ENCODE measurements at regions not wholly inside any gene's neighbourhood (a gene's known extent, or its start where the extent isn't known, plus 50 kb on each side); places are given as distances from the start of the nearest gene placed in this dataset.

DNA sequence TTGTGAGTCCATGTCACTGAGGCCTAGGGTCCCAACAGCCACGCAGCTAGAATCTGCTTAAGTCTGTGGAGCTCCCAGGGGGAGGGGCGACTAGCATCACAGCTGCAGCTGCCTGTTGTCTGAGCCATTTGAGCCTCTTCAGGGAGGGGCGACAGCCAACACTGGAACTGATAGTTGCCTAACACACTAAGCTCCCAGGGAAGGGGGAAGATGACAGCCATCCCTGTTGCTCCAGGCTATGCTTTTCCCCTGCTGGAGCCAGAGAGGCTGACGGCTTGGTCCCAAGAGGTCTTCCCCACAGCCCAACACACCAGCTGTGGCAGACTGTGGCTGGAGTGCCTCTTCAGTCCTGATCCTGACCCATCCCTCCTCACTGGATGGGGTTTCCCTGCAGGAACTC lies 817.5 kb downstream of the NXPH1 start:
- TF ChIP-seq, protein P1, sequence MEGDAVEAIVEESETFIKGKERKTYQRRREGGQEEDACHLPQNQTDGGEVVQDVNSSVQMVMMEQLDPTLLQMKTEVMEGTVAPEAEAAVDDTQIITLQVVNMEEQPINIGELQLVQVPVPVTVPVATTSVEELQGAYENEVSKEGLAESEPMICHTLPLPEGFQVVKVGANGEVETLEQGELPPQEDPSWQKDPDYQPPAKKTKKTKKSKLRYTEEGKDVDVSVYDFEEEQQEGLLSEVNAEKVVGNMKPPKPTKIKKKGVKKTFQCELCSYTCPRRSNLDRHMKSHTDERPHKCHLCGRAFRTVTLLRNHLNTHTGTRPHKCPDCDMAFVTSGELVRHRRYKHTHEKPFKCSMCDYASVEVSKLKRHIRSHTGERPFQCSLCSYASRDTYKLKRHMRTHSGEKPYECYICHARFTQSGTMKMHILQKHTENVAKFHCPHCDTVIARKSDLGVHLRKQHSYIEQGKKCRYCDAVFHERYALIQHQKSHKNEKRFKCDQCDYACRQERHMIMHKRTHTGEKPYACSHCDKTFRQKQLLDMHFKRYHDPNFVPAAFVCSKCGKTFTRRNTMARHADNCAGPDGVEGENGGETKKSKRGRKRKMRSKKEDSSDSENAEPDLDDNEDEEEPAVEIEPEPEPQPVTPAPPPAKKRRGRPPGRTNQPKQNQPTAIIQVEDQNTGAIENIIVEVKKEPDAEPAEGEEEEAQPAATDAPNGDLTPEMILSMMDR (IDR thresholded peaks at IDR 0.05; ENCODE audit: low read length) = no peak
- TF ChIP-seq EZH2 (optimal IDR thresholded peaks at IDR 0.05; ENCODE audit: low read depth, low read length) = no peak
- no peak for TF ChIP-seq EZH2phosphoT487 (IDR thresholded peaks at IDR 0.05; ENCODE audit: low read length)
- no peaks in the 10 kb centered on the region for H3K9me3 ChIP-seq (replicated peaks; ENCODE audit: insufficient read depth, low read length)

GRCh38 chr7:9264395-9264794 lies 831.0 kb downstream of the NXPH1 start:
- H3K79me2 ChIP-seq (ENCODE audit: low read length) = no peaks in the 10 kb centered on the region
- no peaks in the 10 kb centered on the region for H4K20me1 ChIP-seq (ENCODE audit: insufficient read depth, low read length)
- no peaks in the 10 kb centered on the region for H3K27me3 ChIP-seq (replicated peaks; ENCODE audit: insufficient read depth, low read length)
- H3K4me3 ChIP-seq (ENCODE audit: low read length) = no peak overlapping the region
- peaks cover 4% of the 10 kb centered on the region; the same call in 1 of the 2 replicates for H3K4me1 ChIP-seq (ENCODE audit: low read length)
- H3K4me2 ChIP-seq (ENCODE audit: low read depth, low read length) = no peak overlapping the region
- no peaks in the 10 kb centered on the region for H3F3A ChIP-seq (ENCODE audit: insufficient read depth, low read length)
- no peaks in the 10 kb centered on the region for H3K9me2 ChIP-seq (replicated peaks; ENCODE audit: insufficient read depth, low read length)
- TF ChIP-seq EZH2 (optimal IDR thresholded peaks at IDR 0.05; ENCODE audit: low read depth, low read length) = no peak
- no peak overlapping the region for H3K9ac ChIP-seq (ENCODE audit: low read length)
- no peak overlapping the region for H3K27ac ChIP-seq (ENCODE audit: low read length)
- no peak for DNase-seq
- no peak overlapping the region for H2AFZ ChIP-seq (ENCODE audit: low read length)
- H3K9me3 ChIP-seq (replicated peaks; ENCODE audit: insufficient read depth, low read length) = no peaks in the 10 kb centered on the region
- H3K36me3 ChIP-seq (replicated peaks; ENCODE audit: insufficient read depth, low read length) = no peaks in the 10 kb centered on the region

More for the DNA sequence above, 817.5 kb downstream of the NXPH1 start:
- Histone ChIP-seq H3K4me3 (ENCODE audit: low read length) (no peak overlapping the region), H3K79me2 (ENCODE audit: low read length) (no peaks in the 10 kb centered on the region), H3K27ac (ENCODE audit: low read length) (no peak overlapping the region), H3K4me2 (ENCODE audit: low read depth, low read length) (no peak overlapping the region), H3K27me3 (replicated peaks; ENCODE audit: insufficient read depth, low read length) (no peaks in the 10 kb centered on the region), H4K20me1 (ENCODE audit: insufficient read depth, low read length) (no peaks in the 10 kb centered on the region), H3F3A (ENCODE audit: insufficient read depth, low read length) (no peaks in the 10 kb centered on the region), H3K9me2 (replicated peaks; ENCODE audit: insufficient read depth, low read length) (no peaks in the 10 kb centered on the region), H3K36me3 (replicated peaks; ENCODE audit: insufficient read depth, low read length) (no peaks in the 10 kb centered on the region), H2AFZ (ENCODE audit: low read length) (no peak overlapping the region), H3K4me1 (ENCODE audit: low read length) (no peaks in the 10 kb centered on the region), H3K9ac (ENCODE audit: low read length) (no peak overlapping the region)
- DNase-seq = no peak

DNA sequence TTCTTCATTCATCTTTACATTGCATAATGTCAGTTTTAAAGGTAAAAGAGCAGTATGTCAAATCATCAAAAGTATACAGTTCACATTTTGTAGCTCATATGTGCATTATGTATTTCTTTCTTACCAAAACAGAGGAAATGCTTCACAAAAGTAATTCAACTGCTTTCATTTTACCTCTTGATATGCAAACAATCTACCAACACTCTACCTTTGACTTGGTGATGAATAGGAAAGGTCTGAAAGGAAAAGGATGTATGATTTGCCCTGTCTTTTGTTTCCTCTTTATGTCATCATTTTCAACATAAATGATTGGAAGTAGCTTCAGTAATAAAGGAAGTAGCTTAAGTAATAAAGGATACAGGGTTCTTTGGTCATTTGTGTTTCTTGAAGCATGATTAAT lies 846.7 kb downstream of the NXPH1 start:
- no peaks in the 10 kb centered on the region for H3F3A ChIP-seq (ENCODE audit: insufficient read depth, low read length)
- no peaks in the 10 kb centered on the region for H3K9me2 ChIP-seq (replicated peaks; ENCODE audit: insufficient read depth, low read length)
- H2AFZ ChIP-seq (ENCODE audit: low read length) = no peak overlapping the region
- H3K4me3 ChIP-seq (ENCODE audit: low read length) = no peak overlapping the region
- no peaks in the 10 kb centered on the region for H3K79me2 ChIP-seq (ENCODE audit: low read length)
- H4K20me1 ChIP-seq (ENCODE audit: insufficient read depth, low read length) = no peaks in the 10 kb centered on the region
- H3K9ac ChIP-seq (ENCODE audit: low read length) = no peak overlapping the region
- H3K27me3 ChIP-seq (replicated peaks; ENCODE audit: insufficient read depth, low read length) = no peaks in the 10 kb centered on the region
- TF ChIP-seq, protein P1 (IDR thresholded peaks at IDR 0.05; ENCODE audit: low read length) = no peak
- TF ChIP-seq EZH2 (optimal IDR thresholded peaks at IDR 0.05; ENCODE audit: low read depth, low read length) = no peak
- TF ChIP-seq EZH2phosphoT487 (IDR thresholded peaks at IDR 0.05; ENCODE audit: low read length) = no peak
- H3K4me2 ChIP-seq (ENCODE audit: low read depth, low read length) = no peak overlapping the region
- no peak for DNase-seq
- no peaks in the 10 kb centered on the region for H3K9me3 ChIP-seq (replicated peaks; ENCODE audit: insufficient read depth, low read length)
- H3K27ac ChIP-seq (ENCODE audit: low read length) = no peak overlapping the region
- no peaks in the 10 kb centered on the region for H3K4me1 ChIP-seq (ENCODE audit: low read length)
- no peaks in the 10 kb centered on the region for H3K36me3 ChIP-seq (replicated peaks; ENCODE audit: insufficient read depth, low read length)

- Histone ChIP-seq H3K36me3 (replicated peaks; ENCODE audit: insufficient read depth, low read length) (no peaks in the 10 kb centered on the region), H3K9ac (ENCODE audit: low read length) (no peak overlapping the region), H3K4me2 (ENCODE audit: low read depth, low read length) (no peak overlapping the region), H3K9me2 (replicated peaks; ENCODE audit: insufficient read depth, low read length) (no peaks in the 10 kb centered on the region), H4K20me1 (ENCODE audit: insufficient read depth, low read length) (no peaks in the 10 kb centered on the region), H3K79me2 (ENCODE audit: low read length) (no peaks in the 10 kb centered on the region), H3K9me3 (replicated peaks; ENCODE audit: insufficient read depth, low read length) (no peaks in the 10 kb centered on the region), H3K4me1 (ENCODE audit: low read length) (no peaks in the 10 kb centered on the region), H3K27ac (ENCODE audit: low read length) (no peak overlapping the region), H2AFZ (ENCODE audit: low read length) (no peak overlapping the region), H3K27me3 (replicated peaks; ENCODE audit: insufficient read depth, low read length) (no peaks in the 10 kb centered on the region), H3F3A (ENCODE audit: insufficient read depth, low read length) (no peaks in the 10 kb centered on the region), H3K4me3 (ENCODE audit: low read length) (no peak overlapping the region)
- TF ChIP-seq EZH2 (optimal IDR thresholded peaks at IDR 0.05; ENCODE audit: low read depth, low read length) (no peak), EZH2phosphoT487 (IDR thresholded peaks at IDR 0.05; ENCODE audit: low read length) (no peak)
- TF ChIP-seq, protein P1 (IDR thresholded peaks at IDR 0.05; ENCODE audit: low read length) = no peak
- DNase-seq = no peak
Observed at GRCh38 chr7:9283246-9283645, 849.8 kb downstream of the NXPH1 start.

Measured in MM.1S (cell line).